ENCODE measurements at regions not wholly inside any gene's neighbourhood (a gene's known extent, or its start where the extent isn't known, plus 50 kb on each side); places are given as distances from the start of the nearest gene placed in this dataset.
"Not testable (repeated sequence)": the region's sequence is repeated elsewhere in the genome, so short reads cannot be mapped to it uniquely, and the experiment has no call there.

DNA sequence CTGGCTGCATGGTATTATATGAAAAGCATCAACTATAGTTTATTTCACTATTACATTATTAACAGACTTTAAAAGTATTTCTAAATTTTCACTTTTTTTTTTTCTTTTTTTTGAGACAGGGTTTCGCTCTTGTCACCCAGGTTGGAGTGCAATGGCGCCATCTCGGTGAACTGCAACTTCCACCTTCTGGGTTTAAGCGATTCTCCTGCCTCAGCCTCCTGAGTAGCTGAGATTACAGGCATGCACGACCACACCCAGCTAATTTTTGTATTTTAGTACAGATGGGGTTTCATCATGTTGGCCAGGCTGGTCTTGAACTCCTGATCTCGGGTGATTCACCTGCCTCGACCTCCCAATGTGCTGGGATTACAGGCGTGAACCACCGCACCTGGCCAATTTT lies 115.4 kb upstream of the SPOPL start:
- not testable (repeated sequence) for H3K9ac ChIP-seq (ENCODE audit: low read depth, low read length); H3K4me1 ChIP-seq (ENCODE audit: insufficient read depth, low read length); H3K9me3 ChIP-seq (ENCODE audit: control insufficient read depth, insufficient read depth, low read length); H3K36me3 ChIP-seq (ENCODE audit: insufficient read depth, low read length)

DNA sequence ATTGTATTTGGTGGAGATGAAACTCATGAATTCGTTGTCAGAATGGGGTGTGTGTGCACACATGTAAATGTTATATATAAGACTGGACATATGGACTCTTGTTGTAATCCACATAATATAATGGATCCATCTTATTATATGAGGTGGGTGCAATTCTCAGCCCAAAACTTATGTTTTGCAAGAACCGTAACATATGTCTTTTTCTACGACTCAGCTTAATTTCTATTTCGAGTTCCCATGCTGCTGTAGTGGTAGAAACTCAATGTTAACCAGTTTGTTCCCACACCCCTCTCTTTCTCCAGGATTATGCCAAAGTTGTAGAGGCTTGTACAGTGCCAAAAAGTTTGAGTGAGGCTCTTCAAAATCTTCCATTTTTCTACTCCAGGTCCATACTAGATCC lies 112.5 kb upstream of the SPOPL start:
- no peaks in the 10 kb centered on the region for H3K4me1 ChIP-seq (ENCODE audit: insufficient read depth, low read length)
- no peaks in the 10 kb centered on the region; the same call in 1 of the 2 replicates for H3K9me3 ChIP-seq (ENCODE audit: control insufficient read depth, insufficient read depth, low read length)
- H3K36me3 ChIP-seq (ENCODE audit: insufficient read depth, low read length) = no peaks in the 10 kb centered on the region
- no peak overlapping the region for H3K9ac ChIP-seq (ENCODE audit: low read depth, low read length)

DNA sequence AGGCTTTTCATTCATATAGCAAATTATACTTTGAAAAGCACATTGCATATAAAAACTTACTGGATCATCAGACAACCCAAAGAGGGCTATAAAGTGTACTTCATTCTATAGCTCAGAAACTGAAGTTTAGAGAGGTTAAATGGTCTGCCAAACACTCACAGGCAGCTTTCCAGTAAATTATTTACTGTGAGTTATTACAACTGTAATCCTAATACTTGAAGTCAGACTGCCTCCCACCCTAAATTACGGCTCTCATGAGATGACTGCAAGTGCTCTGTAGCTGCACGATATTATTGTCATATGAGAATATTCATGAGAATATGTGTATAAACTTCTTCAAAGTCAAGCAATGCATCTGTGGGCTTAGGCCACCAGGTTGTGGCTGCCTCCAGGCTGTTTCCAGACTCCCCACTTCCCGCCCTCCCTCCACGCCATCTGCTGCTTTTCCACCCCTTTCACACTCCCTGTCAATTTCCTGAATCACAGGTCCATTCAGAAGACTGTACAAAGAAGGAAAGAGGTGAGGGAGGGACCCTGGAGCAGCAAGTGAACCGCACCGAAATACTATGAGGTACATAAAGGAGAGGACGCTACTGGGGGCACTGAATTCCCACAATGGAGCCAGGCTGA lies 111.1 kb upstream of the SPOPL start:
- H3K4me1 ChIP-seq (ENCODE audit: insufficient read depth, low read length) = no peaks in the 10 kb centered on the region
- H3K9me3 ChIP-seq (ENCODE audit: control insufficient read depth, insufficient read depth, low read length) = no peaks in the 10 kb centered on the region; the same call in 1 of the 2 replicates
- no peak overlapping the region for H3K9ac ChIP-seq (ENCODE audit: low read depth, low read length)

DNA sequence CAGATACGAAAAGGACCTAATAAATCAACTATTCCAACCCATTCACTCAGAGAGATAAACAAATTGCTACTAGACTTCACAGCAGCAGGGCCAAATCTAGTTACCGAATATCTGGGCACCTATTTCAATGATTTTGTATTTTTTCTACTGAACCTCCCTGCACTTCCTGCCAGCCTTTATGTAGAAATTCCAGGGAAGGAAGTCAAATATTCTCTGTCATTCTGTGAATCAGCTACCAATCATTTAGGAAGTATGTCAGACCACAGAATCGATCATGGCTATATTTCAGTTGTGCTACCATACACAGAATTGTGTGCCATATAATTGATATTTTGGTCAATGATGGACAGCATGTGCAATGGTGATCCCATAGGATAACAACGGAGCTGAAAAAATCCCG lies 109.6 kb upstream of the SPOPL start:
- Histone ChIP-seq H3K9ac (ENCODE audit: low read depth, low read length) (no peak overlapping the region), H3K9me3 (ENCODE audit: control insufficient read depth, insufficient read depth, low read length) (no peaks in the 10 kb centered on the region; the same call in 1 of the 2 replicates), H3K4me1 (ENCODE audit: insufficient read depth, low read length) (no peaks in the 10 kb centered on the region), H3K36me3 (ENCODE audit: insufficient read depth, low read length) (no peaks in the 10 kb centered on the region)

More for the DNA sequence above, 111.1 kb upstream of the SPOPL start:
- no peaks in the 10 kb centered on the region for H3K36me3 ChIP-seq (ENCODE audit: insufficient read depth, low read length)

DNA sequence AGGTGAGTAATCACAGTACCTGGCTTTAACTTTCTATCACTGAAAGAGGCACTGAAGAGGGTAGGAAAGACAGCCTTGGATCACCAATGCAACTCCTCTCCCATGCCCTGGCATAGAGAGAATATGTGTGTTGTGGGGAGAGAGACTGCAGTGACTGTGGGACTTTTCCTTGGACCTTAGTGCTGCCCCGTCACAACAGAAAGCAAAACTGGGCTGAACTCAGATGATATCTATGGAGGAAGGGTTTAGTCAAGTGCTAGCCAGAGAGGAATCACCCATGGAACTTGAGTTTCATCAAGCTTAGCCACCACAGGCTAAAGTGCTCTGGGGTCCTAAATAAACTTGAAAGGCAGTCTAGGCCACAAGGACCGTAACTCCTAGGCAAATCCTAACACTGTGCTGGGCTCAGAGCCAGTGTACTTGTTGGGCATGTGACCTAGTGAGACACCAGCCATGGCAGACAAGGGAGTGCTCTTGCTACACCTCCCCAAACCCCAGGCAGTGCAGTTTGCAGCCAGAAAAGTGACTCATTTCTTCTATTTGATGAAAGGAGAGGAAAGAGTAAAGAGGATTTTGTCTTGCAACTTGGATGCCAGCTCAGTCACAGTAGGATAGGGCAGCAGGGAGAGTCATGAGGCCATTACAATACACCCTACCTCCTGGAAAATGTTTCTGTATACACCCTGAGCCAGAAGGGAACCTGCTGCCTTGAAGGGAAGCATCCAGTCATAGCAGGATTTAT lies 105.8 kb upstream of the SPOPL start:
- H3K9ac ChIP-seq (ENCODE audit: low read depth, low read length) = no peak overlapping the region
- no peaks in the 10 kb centered on the region for H3K36me3 ChIP-seq (ENCODE audit: insufficient read depth, low read length)
- no peaks in the 10 kb centered on the region for H3K4me1 ChIP-seq (ENCODE audit: insufficient read depth, low read length)
- no peaks in the 10 kb centered on the region for H3K9me3 ChIP-seq (ENCODE audit: control insufficient read depth, insufficient read depth, low read length)

DNA sequence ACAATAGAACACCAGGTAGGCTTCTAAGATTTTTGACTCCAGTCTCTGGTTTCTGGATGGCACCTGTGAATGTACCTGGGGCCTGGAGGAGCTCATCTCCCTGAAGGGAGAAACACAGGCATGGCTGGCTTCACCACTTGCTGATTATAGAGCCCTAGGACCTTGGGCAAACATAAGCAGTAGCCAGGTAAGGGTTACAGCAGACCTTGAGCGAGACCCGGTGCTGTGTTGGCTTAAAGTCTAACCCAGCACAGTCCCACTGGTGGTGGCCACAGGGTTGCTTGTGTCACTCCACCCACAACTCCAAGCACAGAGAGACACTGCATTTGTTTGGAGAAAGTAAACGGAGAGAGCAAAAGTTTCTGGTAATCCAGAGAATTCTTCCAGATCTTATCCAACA lies 104.7 kb upstream of the SPOPL start:
- Histone ChIP-seq H3K4me1 (ENCODE audit: insufficient read depth, low read length) (no peaks in the 10 kb centered on the region), H3K9ac (ENCODE audit: low read depth, low read length) (no peak overlapping the region), H3K9me3 (ENCODE audit: control insufficient read depth, insufficient read depth, low read length) (0 out of 2 replicates have a peak, but pooled peaks cover 3% of the 10 kb centered on the region), H3K36me3 (ENCODE audit: insufficient read depth, low read length) (no peaks in the 10 kb centered on the region)

DNA sequence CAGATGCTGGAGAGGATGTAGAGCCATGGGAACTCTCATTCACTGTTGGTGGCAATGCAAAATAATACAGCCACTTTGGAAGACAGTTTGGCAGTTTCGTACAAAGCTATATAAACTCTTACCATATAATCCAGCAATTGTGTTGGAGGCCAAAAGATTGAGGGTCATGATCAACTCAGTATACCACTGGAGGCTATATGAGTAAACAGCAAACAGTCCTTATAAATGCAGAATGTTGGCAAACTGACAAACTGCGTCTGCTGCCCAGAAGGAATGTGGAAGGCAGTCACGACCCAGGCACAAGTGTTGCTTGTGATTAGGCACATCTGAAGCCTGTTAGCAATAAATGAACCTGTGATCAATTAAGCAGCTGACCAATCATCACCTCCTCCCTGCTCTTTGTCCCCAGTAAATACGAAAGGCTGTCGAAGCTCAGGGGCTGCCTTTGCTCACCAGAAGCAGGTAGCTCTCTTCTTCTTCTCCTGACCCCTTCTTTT lies 98.1 kb upstream of the SPOPL start:
- Histone ChIP-seq H3K36me3 (ENCODE audit: insufficient read depth, low read length) (no peaks in the 10 kb centered on the region), H3K9ac (ENCODE audit: low read depth, low read length) (no peak overlapping the region), H3K4me1 (ENCODE audit: insufficient read depth, low read length) (no peaks in the 10 kb centered on the region), H3K9me3 (ENCODE audit: control insufficient read depth, insufficient read depth, low read length) (0 out of 2 replicates have a peak, but pooled peaks cover 3% of the 10 kb centered on the region)

DNA sequence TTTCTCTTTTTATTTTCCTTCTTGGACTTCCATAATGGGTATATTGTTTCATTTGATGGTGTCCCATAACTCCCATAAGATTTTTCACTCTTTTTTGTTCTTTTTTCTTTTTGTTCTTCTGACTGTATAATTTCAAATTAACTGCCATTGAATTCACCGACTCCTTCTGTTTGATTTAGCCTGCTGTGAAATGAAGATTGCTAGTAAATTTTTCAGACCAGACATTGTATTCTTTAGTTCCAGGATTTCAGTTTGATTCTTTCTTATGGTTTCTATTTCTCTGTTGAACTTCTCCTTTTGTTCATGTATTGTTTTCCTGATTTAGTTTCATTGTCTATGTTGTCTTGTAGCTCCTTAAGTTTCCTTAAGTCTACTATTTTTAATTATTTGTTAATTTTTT lies 87.6 kb upstream of the SPOPL start:
- Histone ChIP-seq H3K9me3 (ENCODE audit: control insufficient read depth, insufficient read depth, low read length) (peaks cover 3% of the 10 kb centered on the region), H3K4me1 (ENCODE audit: insufficient read depth, low read length) (no peaks in the 10 kb centered on the region), H3K36me3 (ENCODE audit: insufficient read depth, low read length) (no peaks in the 10 kb centered on the region), H3K9ac (ENCODE audit: low read depth, low read length) (no peak overlapping the region)

DNA sequence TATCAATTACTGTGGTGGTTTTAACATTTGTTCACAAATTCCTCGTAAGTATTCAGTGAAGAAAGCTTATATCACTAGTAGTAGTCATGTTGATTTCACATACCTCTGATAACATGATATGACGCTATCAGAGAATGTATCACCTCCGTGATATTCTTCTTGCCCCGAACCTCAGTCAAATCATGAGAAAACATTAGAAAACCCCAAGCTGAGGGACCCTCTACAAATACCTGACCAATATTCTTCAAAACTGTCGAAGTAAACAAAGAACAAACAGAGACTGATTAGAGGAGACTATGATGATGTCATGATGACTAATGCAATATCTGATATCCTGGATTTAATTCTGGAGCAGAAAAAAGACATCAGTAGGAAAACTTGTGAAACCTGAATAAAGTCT lies 85.6 kb upstream of the SPOPL start:
- Histone ChIP-seq H3K9ac (ENCODE audit: low read depth, low read length) (no peak overlapping the region), H3K9me3 (ENCODE audit: control insufficient read depth, insufficient read depth, low read length) (peaks cover 3% of the 10 kb centered on the region), H3K36me3 (ENCODE audit: insufficient read depth, low read length) (no peaks in the 10 kb centered on the region), H3K4me1 (ENCODE audit: insufficient read depth, low read length) (no peaks in the 10 kb centered on the region)

DNA sequence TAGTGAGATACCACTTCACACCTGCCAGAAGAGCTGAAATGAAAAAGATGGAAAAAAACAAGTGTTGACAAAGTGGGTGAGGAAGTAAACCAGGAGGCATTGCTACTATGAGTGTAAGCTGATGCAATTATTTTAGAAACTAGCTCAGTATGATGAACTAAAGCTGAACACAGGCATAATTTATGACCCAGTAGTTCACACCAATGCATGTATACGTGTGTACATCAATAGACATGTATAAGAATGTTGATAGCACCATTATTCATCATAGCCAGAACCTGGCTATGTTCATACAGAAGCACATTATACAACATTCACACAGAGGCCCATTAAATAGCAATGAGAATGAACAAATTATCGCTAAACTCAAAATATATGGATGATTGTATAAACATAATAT lies 83.1 kb upstream of the SPOPL start:
- no peaks in the 10 kb centered on the region; the same call in 1 of the 2 replicates for H3K9me3 ChIP-seq (ENCODE audit: control insufficient read depth, insufficient read depth, low read length)
- no peaks in the 10 kb centered on the region for H3K4me1 ChIP-seq (ENCODE audit: insufficient read depth, low read length)
- H3K9ac ChIP-seq (ENCODE audit: low read depth, low read length) = no peak overlapping the region
- H3K36me3 ChIP-seq (ENCODE audit: insufficient read depth, low read length) = no peaks in the 10 kb centered on the region

DNA sequence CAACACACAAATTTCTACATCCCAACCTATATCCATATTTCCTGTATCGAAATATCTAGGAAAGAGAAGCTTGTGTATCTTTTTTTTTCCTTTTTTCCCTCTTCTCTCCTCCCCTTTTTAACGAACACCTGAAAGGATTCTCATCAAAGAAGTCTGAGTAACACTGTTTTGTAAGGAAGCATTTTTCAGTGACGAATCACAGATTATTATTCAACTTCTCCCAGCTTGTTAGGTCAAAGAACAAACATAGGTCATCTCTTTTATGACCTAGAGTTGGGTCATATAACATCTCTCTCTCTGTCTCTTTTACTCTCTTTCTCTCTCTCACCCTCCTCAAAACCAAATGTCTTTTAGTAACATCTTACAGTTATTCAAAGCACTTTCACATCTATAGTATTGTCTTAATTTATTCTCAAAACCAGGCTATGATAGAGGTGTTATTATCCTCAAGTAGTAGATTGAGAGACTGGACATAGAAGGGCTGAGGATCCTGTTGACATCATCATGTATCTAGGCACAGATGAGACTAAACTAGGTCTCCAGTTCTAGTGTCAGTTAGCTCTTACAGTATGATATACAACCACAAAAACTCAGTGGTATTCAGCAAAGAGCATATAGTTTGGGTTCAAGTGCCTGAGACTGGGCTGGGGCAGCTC lies 80.1 kb upstream of the SPOPL start:
- Histone ChIP-seq H3K9ac (ENCODE audit: low read depth, low read length) (no peak overlapping the region), H3K9me3 (ENCODE audit: control insufficient read depth, insufficient read depth, low read length) (peaks cover 3% of the 10 kb centered on the region), H3K4me1 (ENCODE audit: insufficient read depth, low read length) (no peaks in the 10 kb centered on the region), H3K36me3 (ENCODE audit: insufficient read depth, low read length) (no peaks in the 10 kb centered on the region)

DNA sequence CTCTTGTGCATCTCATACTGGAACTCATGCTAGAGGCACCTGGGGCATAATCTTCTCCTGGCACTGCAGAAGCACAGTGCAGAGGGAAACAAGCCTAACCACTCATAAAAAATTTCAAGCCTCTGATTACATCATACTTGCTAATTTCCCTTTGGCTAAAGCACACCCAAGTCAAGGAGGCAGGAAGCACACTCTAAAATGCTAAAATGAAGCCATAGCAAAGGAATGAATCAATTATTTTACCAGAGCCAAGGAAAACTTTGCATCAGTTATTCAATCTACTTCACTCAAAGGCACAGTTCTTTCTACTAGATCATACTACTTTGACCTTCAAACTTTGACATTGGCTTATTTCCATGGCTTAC lies 79.6 kb upstream of the SPOPL start:
- Histone ChIP-seq H3K9ac (ENCODE audit: low read depth, low read length) (no peak overlapping the region), H3K4me1 (ENCODE audit: insufficient read depth, low read length) (no peaks in the 10 kb centered on the region), H3K36me3 (ENCODE audit: insufficient read depth, low read length) (no peaks in the 10 kb centered on the region), H3K9me3 (ENCODE audit: control insufficient read depth, insufficient read depth, low read length) (peaks cover 7% of the 10 kb centered on the region)

DNA sequence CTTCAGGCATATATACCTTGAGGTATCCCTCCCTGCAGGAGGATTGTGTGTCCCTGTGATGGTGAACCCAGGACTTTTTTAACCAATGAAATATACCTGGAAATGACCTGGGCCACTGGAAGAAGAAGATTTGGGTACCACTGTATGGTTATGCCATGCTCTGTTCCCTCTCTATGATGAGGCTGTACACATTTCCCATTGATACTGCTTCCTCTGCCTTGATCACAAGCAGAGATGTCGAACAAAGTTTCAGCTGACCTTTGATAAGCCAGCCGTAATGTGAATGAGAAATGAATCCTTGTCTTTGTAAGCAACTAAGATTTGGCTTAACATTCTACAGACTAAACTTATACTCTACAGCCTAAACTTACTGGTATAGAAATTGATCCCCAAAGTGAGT lies 78.4 kb upstream of the SPOPL start:
- H3K36me3 ChIP-seq (ENCODE audit: insufficient read depth, low read length) = no peaks in the 10 kb centered on the region
- peaks cover 12% of the 10 kb centered on the region for H3K9me3 ChIP-seq (ENCODE audit: control insufficient read depth, insufficient read depth, low read length)
- no peak overlapping the region for H3K9ac ChIP-seq (ENCODE audit: low read depth, low read length)
- H3K4me1 ChIP-seq (ENCODE audit: insufficient read depth, low read length) = no peaks in the 10 kb centered on the region

DNA sequence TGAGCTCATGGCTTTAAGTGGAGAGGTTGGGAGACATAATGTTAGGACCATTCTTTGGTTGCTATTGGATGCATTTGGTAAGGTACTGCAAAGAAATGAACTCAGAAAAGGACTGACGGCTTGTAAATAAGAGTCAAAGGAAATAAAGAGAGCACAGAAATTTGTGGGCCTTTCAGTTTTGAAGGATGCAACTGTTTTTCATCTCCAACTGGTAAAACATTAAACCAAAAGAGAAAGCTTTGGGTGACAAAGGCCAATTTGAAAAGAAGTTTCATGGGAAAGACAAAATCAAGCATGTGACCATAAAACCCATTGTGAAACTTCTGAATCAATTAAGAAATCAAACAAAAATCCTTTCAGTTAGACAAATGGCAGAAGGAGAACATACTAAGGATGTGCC lies 77.8 kb upstream of the SPOPL start:
- H3K9me3 ChIP-seq (ENCODE audit: control insufficient read depth, insufficient read depth, low read length) = peaks cover 12% of the 10 kb centered on the region
- no peaks in the 10 kb centered on the region for H3K36me3 ChIP-seq (ENCODE audit: insufficient read depth, low read length)

More for the DNA sequence above, 77.8 kb upstream of the SPOPL start:
- Histone ChIP-seq H3K4me1 (ENCODE audit: insufficient read depth, low read length) (no peaks in the 10 kb centered on the region), H3K9ac (ENCODE audit: low read depth, low read length) (no peak overlapping the region)
